ENCODE measurements at regions not wholly inside any gene's neighbourhood (a gene's known extent, or its start where the extent isn't known, plus 50 kb on each side); places are given as distances from the start of the nearest gene placed in this dataset.

- in situ Hi-C loops (cut with HindIII; ENCODE audit: low pct_ligation_motif_present, low pct_unique_long_range_greater_than_20kb, low sequenced_read_pairs): loop anchor here (25.0 kb wide), 1 partner anchor 126 kb away; no protein-coding TSS in a partner anchor
- no peak for DNase-seq
Observed at GRCh38 chr16:35636480-35637230, 2177.2 kb downstream of the TP53TG3F start.

GRCh38 chr16:35637683-35638082 lies 2178.3 kb downstream of the TP53TG3F start:
- no peak for DNase-seq
- in situ Hi-C loops (cut with HindIII; ENCODE audit: low pct_ligation_motif_present, low pct_unique_long_range_greater_than_20kb, low sequenced_read_pairs): loop anchor here (25.0 kb wide), 1 partner anchor 125 kb away; no protein-coding TSS in a partner anchor

DNA sequence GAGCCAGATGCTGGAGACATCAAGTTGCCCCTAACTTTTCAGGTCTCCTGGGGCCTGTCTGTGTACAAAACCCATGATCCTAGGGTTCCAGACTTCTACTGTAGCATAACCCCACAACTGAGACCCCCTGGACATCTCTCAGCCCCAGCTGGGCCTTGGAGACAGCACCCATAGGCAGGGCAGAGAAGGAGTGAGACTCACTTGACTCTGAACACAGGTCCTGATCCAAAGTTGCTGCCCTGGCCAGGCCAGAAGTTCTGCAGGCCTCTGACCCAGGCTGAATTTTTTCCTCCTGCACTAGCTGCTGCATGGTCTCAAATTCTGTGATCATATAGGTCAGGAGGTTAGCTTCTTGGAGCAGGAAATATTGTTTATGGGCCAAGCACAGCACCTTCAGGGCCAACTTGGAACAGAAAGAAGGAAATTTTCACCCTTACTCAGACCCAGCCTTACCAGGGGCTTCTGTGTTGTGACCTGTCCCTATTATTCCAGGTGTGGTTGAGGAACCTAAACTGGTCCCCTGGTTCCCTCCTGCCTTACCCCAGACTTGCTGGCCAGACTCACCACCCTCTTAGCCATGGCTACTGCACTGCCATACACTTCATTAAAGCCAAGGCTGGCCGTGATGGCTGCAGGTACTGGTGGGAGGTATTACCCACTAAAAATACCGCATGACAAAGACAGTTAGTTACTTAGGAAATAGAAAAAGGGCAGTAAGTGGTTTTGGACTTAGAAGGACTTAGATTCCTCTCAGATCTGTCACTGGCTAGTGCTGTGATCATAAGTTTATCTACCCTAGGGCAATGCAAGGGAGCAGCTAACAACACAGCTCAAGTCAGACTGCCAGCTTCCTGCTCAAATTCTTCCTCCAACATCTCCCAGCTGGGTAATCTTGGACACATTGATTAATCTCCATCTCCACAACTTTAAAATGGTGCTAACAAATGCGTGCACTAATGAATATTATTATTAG lies 2180.1 kb downstream of the TP53TG3F start:
- in situ Hi-C loops (cut with HindIII; ENCODE audit: low pct_ligation_motif_present, low pct_unique_long_range_greater_than_20kb, low sequenced_read_pairs): loop anchor here (25.0 kb wide), 1 partner anchor 123 kb away; no protein-coding TSS in a partner anchor

DNA sequence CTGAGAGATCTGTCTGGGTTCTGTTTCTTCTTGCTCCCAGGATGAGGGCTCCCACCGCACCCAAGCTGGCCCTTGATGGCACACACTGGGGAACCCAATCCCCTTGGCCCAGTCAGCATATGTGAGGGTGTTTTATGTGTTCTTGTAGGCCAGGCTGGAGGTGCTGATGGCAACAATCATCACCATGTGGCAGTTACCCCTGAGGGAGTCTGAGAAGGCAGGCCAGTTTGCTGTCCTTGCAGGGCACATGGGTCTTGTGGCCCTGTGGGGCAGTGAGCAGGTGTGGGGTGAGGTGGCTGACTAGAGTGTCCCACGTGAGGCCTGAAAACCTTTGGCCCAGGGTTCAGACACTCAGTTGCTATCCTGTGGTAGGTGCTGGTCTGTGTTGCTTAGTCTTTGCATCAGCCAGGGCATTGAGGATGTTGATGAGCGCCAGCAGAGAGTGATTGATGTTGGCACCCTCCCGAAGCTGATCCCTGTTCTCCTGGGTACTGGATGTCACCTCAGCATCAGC lies 2183.0 kb downstream of the TP53TG3F start:
- DNase-seq: no peak
- in situ Hi-C loops (cut with HindIII; ENCODE audit: low pct_ligation_motif_present, low pct_unique_long_range_greater_than_20kb, low sequenced_read_pairs): loop anchor here (25.0 kb wide), 1 partner anchor 120 kb away; no protein-coding TSS in a partner anchor

More for the DNA sequence above, 2180.1 kb downstream of the TP53TG3F start:
- no peak for DNase-seq

DNA sequence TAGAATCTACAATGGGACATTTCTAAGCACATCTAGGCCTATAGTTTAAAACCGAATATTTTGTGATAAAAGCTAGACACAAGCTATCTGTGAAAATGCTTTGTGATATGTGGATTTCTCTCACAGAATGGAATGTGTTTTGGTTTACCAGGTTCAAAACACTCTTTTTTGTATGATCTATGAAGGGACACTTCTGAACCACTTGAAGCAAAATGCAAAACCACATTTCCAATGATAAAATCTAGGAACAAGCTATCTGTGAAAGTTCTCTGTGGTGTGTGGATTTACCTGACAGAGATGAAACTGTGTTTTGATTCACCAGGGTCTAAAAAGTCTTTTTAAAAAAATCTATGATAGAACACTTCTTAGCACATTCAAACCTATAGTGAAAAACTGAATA lies 2192.4 kb downstream of the TP53TG3F start:
- in situ Hi-C loops (cut with HindIII; ENCODE audit: low pct_ligation_motif_present, low pct_unique_long_range_greater_than_20kb, low sequenced_read_pairs): no loop called here
- DNase-seq: no peak

DNA sequence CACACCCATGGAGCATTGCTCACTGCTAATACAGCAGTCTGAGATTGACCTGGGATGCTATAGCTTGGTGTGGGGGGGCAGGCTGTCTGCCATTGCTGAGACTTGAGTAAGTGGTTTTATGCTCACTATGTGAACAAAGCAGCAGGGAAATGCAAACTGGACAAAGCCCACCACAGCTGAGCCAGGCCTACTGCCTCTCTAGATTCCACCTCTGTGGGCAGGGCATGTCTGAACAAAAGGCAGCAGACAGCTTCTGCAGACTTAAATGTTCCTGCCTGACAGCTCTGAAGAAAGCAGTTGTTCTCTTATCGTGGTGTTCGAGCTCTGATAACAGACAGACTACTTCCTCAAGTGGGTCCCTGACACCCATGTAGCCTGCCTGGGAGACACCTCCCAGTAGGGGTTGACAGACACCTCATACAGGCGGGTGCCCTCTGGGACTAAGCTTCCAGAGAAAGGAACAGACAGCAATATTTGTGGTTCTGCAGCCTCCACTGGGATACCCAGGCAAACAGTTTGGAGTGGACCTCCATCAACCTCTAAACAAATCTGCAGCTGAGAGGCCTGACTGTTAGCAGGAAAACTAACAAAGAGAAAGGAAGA lies 2204.8 kb downstream of the TP53TG3F start:
- in situ Hi-C loops (cut with HindIII; ENCODE audit: low pct_ligation_motif_present, low pct_unique_long_range_greater_than_20kb, low sequenced_read_pairs): no loop called here
- no peak for DNase-seq

DNA sequence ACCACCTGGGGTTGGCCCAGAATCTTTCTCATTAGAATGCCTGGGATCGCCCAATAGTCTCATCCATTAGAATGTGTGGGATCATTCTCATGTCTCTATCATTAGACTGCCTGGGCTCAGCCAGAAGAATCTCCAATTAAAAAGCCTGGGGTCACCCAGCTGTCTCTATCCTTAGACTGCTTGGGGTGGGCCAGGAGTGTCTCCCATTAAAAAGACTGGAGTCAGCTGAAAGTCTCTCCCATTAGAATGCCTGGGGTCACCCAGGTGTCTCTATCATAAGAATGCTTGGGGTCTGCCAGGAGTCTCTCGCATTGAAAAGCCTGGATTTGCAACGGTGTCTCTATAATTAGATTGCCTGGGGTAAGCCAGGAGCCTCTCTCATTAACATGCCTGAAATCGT lies 2225.7 kb downstream of the TP53TG3F start:
- DNase-seq: no peak
- in situ Hi-C loops (cut with HindIII; ENCODE audit: low pct_ligation_motif_present, low pct_unique_long_range_greater_than_20kb, low sequenced_read_pairs): no loop called here

GRCh38 chr16:35686595-35686994 lies 2227.2 kb downstream of the TP53TG3F start:
- in situ Hi-C loops (cut with HindIII; ENCODE audit: low pct_ligation_motif_present, low pct_unique_long_range_greater_than_20kb, low sequenced_read_pairs): no loop called here
- no peak for DNase-seq

DNA sequence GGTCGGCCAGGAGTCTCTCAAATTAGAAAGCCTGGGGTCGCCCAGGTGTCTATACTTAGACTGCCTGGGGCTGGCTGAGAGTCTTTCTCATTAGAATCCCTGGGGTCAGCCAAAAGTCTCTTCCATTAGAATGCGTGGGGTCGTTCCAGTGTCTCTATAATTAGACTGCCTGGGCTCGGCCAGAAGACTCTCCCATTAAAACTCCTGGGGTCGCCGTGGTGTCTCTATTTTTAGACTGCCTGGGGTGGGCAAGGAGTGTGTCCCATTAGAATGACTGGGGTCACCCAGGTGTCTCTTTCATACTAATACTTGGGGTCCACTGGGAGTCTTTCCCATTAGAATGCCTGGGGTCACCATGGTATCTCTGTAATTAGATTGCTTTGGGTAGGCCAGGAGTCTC lies 2227.7 kb downstream of the TP53TG3F start:
- in situ Hi-C loops (cut with HindIII; ENCODE audit: low pct_ligation_motif_present, low pct_unique_long_range_greater_than_20kb, low sequenced_read_pairs): no loop called here
- no peak for DNase-seq

GRCh38 chr16:35687781-35688180 lies 2228.4 kb downstream of the TP53TG3F start:
- DNase-seq: no peak
- in situ Hi-C loops (cut with HindIII; ENCODE audit: low pct_ligation_motif_present, low pct_unique_long_range_greater_than_20kb, low sequenced_read_pairs): no loop called here

DNA sequence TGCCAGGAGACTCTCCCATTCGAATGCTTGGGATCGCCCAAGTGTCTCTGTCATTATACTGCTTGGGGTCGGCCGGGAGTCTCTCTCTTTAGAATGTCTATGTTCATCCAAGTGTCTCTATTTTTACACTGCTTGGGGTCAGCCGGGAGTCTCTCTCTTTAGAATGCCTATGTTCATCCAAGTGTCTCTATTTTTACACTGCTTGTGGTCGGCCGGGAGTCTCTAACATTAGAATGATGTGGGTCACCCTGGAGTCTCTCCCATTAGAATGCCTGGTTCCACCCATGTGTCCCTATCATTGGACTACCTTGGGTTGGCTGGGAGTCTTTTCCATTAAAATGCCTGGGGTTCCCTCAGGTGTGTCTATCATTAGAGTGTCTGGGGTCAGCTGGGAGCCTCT lies 2230.4 kb downstream of the TP53TG3F start:
- DNase-seq: no peak
- in situ Hi-C loops (cut with HindIII; ENCODE audit: low pct_ligation_motif_present, low pct_unique_long_range_greater_than_20kb, low sequenced_read_pairs): no loop called here

GRCh38 chr16:35690413-35690812 lies 2231.0 kb downstream of the TP53TG3F start:
- no peak for DNase-seq
- in situ Hi-C loops (cut with HindIII; ENCODE audit: low pct_ligation_motif_present, low pct_unique_long_range_greater_than_20kb, low sequenced_read_pairs): no loop called here

DNA sequence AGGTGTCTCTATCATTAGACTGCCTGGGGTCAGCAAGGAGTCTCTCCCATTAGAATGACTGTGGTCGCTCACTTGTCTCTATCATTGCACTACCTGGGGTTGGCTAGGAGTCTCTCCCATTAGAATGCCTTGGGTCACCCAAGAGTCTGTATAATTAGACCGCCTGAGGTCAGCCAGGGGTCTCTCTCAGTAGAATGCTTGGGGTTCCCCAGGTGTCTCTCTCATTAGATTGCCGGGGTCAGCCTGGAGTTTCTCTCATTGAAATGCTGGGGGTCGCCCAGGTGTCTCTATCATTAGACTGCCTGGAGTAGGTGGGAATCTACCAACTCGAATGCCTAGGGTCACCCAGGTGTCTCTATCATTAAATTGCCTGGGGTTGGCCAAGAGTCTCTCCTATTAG lies 2231.6 kb downstream of the TP53TG3F start:
- no peak for DNase-seq
- in situ Hi-C loops (cut with HindIII; ENCODE audit: low pct_ligation_motif_present, low pct_unique_long_range_greater_than_20kb, low sequenced_read_pairs): no loop called here

DNA sequence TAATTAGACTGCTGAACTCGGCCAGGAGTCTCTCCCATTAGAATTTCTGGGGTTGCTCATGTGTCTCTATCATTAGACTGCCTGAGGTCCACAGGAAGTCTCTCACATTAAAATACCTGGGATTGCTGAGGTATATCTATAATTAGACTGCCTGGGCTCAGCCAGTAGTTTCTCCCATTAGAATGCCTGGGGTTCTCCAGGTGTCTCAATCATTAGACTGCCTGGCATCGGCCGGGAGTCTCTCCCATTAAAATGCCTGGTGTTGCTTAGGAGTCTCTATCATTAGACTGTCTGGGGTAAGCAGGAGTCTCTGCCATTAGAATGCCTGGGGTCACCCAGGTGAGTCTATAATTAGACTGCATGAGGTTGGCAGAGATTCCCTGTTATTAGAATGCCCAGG lies 2233.4 kb downstream of the TP53TG3F start:
- in situ Hi-C loops (cut with HindIII; ENCODE audit: low pct_ligation_motif_present, low pct_unique_long_range_greater_than_20kb, low sequenced_read_pairs): no loop called here
- no peak for DNase-seq

- in situ Hi-C loops (cut with HindIII; ENCODE audit: low pct_ligation_motif_present, low pct_unique_long_range_greater_than_20kb, low sequenced_read_pairs): no loop called here
- no peak for DNase-seq
Observed at GRCh38 chr16:35706901-35707300, 2247.5 kb downstream of the TP53TG3F start.

- in situ Hi-C loops (cut with HindIII; ENCODE audit: low pct_ligation_motif_present, low pct_unique_long_range_greater_than_20kb, low sequenced_read_pairs): no loop called here
- DNase-seq: no peak
Observed at GRCh38 chr16:35711435-35711834, 2252.0 kb downstream of the TP53TG3F start.

DNA sequence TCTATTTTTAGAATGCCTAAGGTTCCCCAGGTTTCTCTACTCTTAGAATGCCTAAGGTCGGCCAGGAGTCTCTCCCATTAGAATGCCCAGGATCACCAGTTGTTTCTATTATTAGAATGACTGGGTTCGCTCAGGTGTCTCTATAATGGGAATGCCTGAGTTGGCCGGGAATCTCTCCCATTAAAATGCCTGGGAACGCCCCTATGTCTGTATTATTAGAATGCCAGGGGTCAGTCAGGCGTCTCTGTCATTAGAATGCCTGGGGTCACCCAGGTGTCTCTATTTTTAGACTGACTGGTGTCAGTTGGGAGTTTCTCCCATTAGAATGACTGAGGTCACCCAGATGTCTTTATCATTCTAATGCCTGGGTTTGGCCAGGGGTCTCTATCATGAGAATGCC lies 2252.5 kb downstream of the TP53TG3F start:
- DNase-seq: no peak
- in situ Hi-C loops (cut with HindIII; ENCODE audit: low pct_ligation_motif_present, low pct_unique_long_range_greater_than_20kb, low sequenced_read_pairs): no loop called here

DNA sequence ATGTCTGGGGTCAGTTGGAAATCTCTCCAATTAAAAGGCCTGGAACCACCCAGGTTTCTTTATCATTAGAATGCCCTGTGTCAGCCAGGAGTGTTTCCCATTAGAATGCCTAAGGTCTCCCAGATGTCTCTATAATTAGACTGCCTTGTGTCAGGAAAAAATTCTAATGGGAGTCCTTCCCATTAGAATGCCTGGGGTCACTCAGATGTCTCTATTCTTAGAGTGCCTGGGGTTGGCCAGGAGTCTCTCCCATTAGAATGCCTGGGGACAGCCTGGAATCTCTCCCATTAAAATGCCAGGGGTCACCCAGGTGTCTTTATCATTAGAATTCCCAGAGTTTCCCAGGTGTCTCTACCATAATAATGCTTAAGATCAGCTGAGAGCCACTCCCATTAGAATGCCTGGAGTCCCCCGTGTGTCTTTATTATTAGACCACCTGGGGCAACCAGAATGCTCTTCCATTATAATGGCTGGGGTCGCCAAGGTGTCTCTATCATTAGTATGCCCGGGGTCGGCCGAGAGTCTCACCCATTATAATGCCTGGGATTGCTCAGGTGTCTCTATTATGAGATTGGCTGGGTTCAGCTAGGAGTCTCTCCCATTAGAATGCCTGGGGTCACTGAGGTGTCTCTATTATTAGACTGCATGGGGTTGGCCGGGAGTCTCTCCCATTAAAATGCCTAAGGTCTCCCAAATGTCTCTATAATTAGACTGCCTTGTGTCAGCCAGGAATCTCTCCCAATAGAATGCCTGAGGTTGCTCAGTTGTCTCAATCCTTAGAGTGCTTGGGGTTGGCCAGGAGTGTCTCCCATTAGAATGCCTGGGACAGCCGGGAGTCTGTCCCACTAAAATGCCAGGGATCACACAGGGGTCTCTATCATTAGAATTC lies 2254.6 kb downstream of the TP53TG3F start:
- in situ Hi-C loops (cut with HindIII; ENCODE audit: low pct_ligation_motif_present, low pct_unique_long_range_greater_than_20kb, low sequenced_read_pairs): no loop called here

More for the DNA sequence above, 2254.6 kb downstream of the TP53TG3F start:
- no peak for DNase-seq

All from ACHN (cell line).